ENCODE measurements at regions not wholly inside any gene's neighbourhood (a gene's known extent, or its start where the extent isn't known, plus 50 kb on each side); places are given as distances from the start of the nearest gene placed in this dataset.

- no peaks in the 10 kb centered on the region for H3K27me3 ChIP-seq (ENCODE audit: control insufficient read depth in 2 of 2, insufficient read depth in 2 of 2, low read length in 2 of 2)
- no peaks in the 10 kb centered on the region for H3K4me1 ChIP-seq (ENCODE audit: control insufficient read depth in 2 of 2, insufficient read depth in 2 of 2, low read length in 2 of 2)
- intact Hi-C loops (cut with micrococcal nuclease), result no loop called here
- ChIA-PET CTCF (no interaction called here), POLR2A (no interaction called here)
- no peak overlapping the region for H3K27ac Mint-ChIP-seq
- H3K36me3 ChIP-seq (ENCODE audit: control insufficient read depth in 2 of 3, insufficient read depth in 3 of 3, low read length in 3 of 3), result no peaks in the 10 kb centered on the region
- H3K4me1 Mint-ChIP-seq, result peaks cover 0 to 6% (median 0%) of the 10 kb centered on the region in 7 donors
- no peak overlapping the region for H3K27ac ChIP-seq (ENCODE audit: low read depth, low read length)
- H3K4me3 ChIP-seq (ENCODE audit: low read length), result no peak overlapping the region
- DNase-seq, result no peak
- peaks cover 0 to 12% (median 5%) of the 10 kb centered on the region in 11 donors for H3K9me3 Mint-ChIP-seq
- no peak overlapping the region for H3K4me3 Mint-ChIP-seq
- no peaks in the 10 kb centered on the region for H3K9me3 ChIP-seq (ENCODE audit: control insufficient read depth in 2 of 3, low read length in 3 of 3)
- H3K27me3 Mint-ChIP-seq, result peaks cover 0 to 50% (median 18%) of the 10 kb centered on the region in 5 donors
- ATAC-seq, result no peak
- H3K36me3 Mint-ChIP-seq, result peaks cover 0 to 6% (median 0%) of the 10 kb centered on the region in 5 donors
Measured at GRCh38 chr13:47159853-47160550, 263.1 kb upstream of the HTR2A start.

- H3K36me3 ChIP-seq (ENCODE audit: control insufficient read depth in 2 of 3, insufficient read depth in 3 of 3, low read length in 3 of 3), result no peaks in the 10 kb centered on the region
- peaks cover 0 to 6% (median 0%) of the 10 kb centered on the region in 5 donors for H3K36me3 Mint-ChIP-seq
- DNase-seq, result no peak
Measured at GRCh38 chr13:47158593-47158992, 261.7 kb upstream of the HTR2A start.

GRCh38 chr13:47148543-47148942 lies 251.7 kb upstream of the HTR2A start:
- ATAC-seq (no peak), DNase-seq (no peak)
- H3K4me3 ChIP-seq (ENCODE audit: low read length), result no peak overlapping the region
- ChIA-PET CTCF (interaction anchor here (0.7 kb wide), 1 partner anchor 17 kb away, joined by 3 read pairs; no protein-coding TSS in a partner anchor), POLR2A (no interaction called here)
- intact Hi-C loops (cut with micrococcal nuclease), result no loop called here
- Mint-ChIP-seq H3K4me3 (no peak overlapping the region), H3K4me1 (peaks cover 0 to 4% (median 0%) of the 10 kb centered on the region in 7 donors), H3K27me3 (peaks cover 0 to 7% (median 6%) of the 10 kb centered on the region in 5 donors), H3K36me3 (no peaks in the 10 kb centered on the region), H3K9me3 (peaks cover 0 to 4% (median 0%) of the 10 kb centered on the region in 11 donors), H3K27ac (no peak overlapping the region)
- H3K27me3 ChIP-seq (ENCODE audit: control insufficient read depth in 2 of 2, insufficient read depth in 2 of 2, low read length in 2 of 2), result no peaks in the 10 kb centered on the region
- H3K4me1 ChIP-seq (ENCODE audit: control insufficient read depth in 2 of 2, insufficient read depth in 2 of 2, low read length in 2 of 2), result no peaks in the 10 kb centered on the region
- no peak overlapping the region for H3K27ac ChIP-seq (ENCODE audit: low read depth, low read length)
- H3K36me3 ChIP-seq (ENCODE audit: control insufficient read depth in 2 of 3, insufficient read depth in 3 of 3, low read length in 3 of 3), result no peaks in the 10 kb centered on the region
- H3K9me3 ChIP-seq (ENCODE audit: control insufficient read depth in 2 of 3, low read length in 3 of 3), result no peaks in the 10 kb centered on the region

More at GRCh38 chr13:47158593-47158992, 261.7 kb upstream of the HTR2A start:
- no peaks in the 10 kb centered on the region for H3K4me1 ChIP-seq (ENCODE audit: control insufficient read depth in 2 of 2, insufficient read depth in 2 of 2, low read length in 2 of 2)
- H3K27ac ChIP-seq (ENCODE audit: low read depth, low read length), result no peak overlapping the region
- no peak overlapping the region for H3K4me3 ChIP-seq (ENCODE audit: low read length)
- no peaks in the 10 kb centered on the region for H3K27me3 ChIP-seq (ENCODE audit: control insufficient read depth in 2 of 2, insufficient read depth in 2 of 2, low read length in 2 of 2)
- ATAC-seq, result no peak
- POLR2A ChIA-PET, result no interaction called here
- Mint-ChIP-seq H3K27me3 (peaks cover 5 to 50% (median 22%) of the 10 kb centered on the region in 5 donors), H3K27ac (no peak overlapping the region), H3K9me3 (peaks cover 0 to 12% (median 5%) of the 10 kb centered on the region in 11 donors), H3K4me3 (no peak overlapping the region), H3K4me1 (peaks cover 0 to 6% (median 0%) of the 10 kb centered on the region in 7 donors)
- CTCF ChIA-PET, result no interaction called here
- H3K9me3 ChIP-seq (ENCODE audit: control insufficient read depth in 2 of 3, low read length in 3 of 3), result no peaks in the 10 kb centered on the region
- intact Hi-C loops (cut with micrococcal nuclease), result no loop called here

GRCh38 chr13:47147812-47148119 lies 250.9 kb upstream of the HTR2A start:
- Histone ChIP-seq H3K4me3 (ENCODE audit: low read length) (no peak overlapping the region), H3K36me3 (ENCODE audit: control insufficient read depth in 2 of 3, insufficient read depth in 3 of 3, low read length in 3 of 3) (no peaks in the 10 kb centered on the region), H3K27ac (ENCODE audit: low read depth, low read length) (no peak overlapping the region), H3K4me1 (ENCODE audit: control insufficient read depth in 2 of 2, insufficient read depth in 2 of 2, low read length in 2 of 2) (no peaks in the 10 kb centered on the region), H3K27me3 (ENCODE audit: control insufficient read depth in 2 of 2, insufficient read depth in 2 of 2, low read length in 2 of 2) (no peaks in the 10 kb centered on the region), H3K9me3 (ENCODE audit: control insufficient read depth in 2 of 3, low read length in 3 of 3) (no peaks in the 10 kb centered on the region)
- Mint-ChIP-seq H3K27me3 (peaks cover 0 to 7% (median 6%) of the 10 kb centered on the region in 5 donors), H3K4me3 (no peak overlapping the region), H3K36me3 (no peaks in the 10 kb centered on the region), H3K4me1 (peaks cover 0 to 4% (median 0%) of the 10 kb centered on the region in 7 donors), H3K27ac (no peak overlapping the region), H3K9me3 (peaks cover 0 to 4% (median 0%) of the 10 kb centered on the region in 11 donors)
- DNase-seq, result no peak
- POLR2A ChIA-PET, result no interaction called here
- CTCF ChIA-PET, result no interaction called here
- intact Hi-C loops (cut with micrococcal nuclease), result no loop called here
- ATAC-seq, result no peak

- H3K4me1 Mint-ChIP-seq, result peaks cover 0 to 4% (median 0%) of the 10 kb centered on the region in 7 donors
- H3K9me3 Mint-ChIP-seq, result peaks cover 0 to 3% (median 0%) of the 10 kb centered on the region in 11 donors
- no peak overlapping the region for H3K4me3 Mint-ChIP-seq
- Histone ChIP-seq H3K4me3 (ENCODE audit: low read length) (no peak overlapping the region), H3K27me3 (ENCODE audit: control insufficient read depth in 2 of 2, insufficient read depth in 2 of 2, low read length in 2 of 2) (no peaks in the 10 kb centered on the region), H3K27ac (ENCODE audit: low read depth, low read length) (no peak overlapping the region), H3K4me1 (ENCODE audit: control insufficient read depth in 2 of 2, insufficient read depth in 2 of 2, low read length in 2 of 2) (no peaks in the 10 kb centered on the region), H3K9me3 (ENCODE audit: control insufficient read depth in 2 of 3, low read length in 3 of 3) (no peaks in the 10 kb centered on the region), H3K36me3 (ENCODE audit: control insufficient read depth in 2 of 3, insufficient read depth in 3 of 3, low read length in 3 of 3) (no peaks in the 10 kb centered on the region)
- POLR2A ChIA-PET, result no interaction called here
- intact Hi-C loops (cut with micrococcal nuclease), result no loop called here
- DNase-seq (no peak), ATAC-seq (no peak)
- peaks cover 0 to 5% (median 3%) of the 10 kb centered on the region in 5 donors for H3K27me3 Mint-ChIP-seq
- CTCF ChIA-PET, result no interaction called here
- no peak overlapping the region for H3K27ac Mint-ChIP-seq
- no peaks in the 10 kb centered on the region for H3K36me3 Mint-ChIP-seq
Measured at GRCh38 chr13:47146991-47147811, 250.3 kb upstream of the HTR2A start.

GRCh38 chr13:47146136-47146535 lies 249.3 kb upstream of the HTR2A start:
- peaks cover 0 to 4% (median 0%) of the 10 kb centered on the region in 5 donors for H3K27me3 Mint-ChIP-seq
- no peak for DNase-seq
- no peaks in the 10 kb centered on the region for H3K36me3 Mint-ChIP-seq
- H3K36me3 ChIP-seq (ENCODE audit: control insufficient read depth in 2 of 3, insufficient read depth in 3 of 3, low read length in 3 of 3), result no peaks in the 10 kb centered on the region
- ChIA-PET CTCF (no interaction called here), POLR2A (interaction anchor here (0.5 kb wide), 1 partner anchor 9 kb away, joined by 3 read pairs; no protein-coding TSS in a partner anchor)
- no peak overlapping the region for H3K27ac Mint-ChIP-seq
- no peak overlapping the region for H3K4me3 Mint-ChIP-seq
- ATAC-seq, result no peak
- H3K27ac ChIP-seq (ENCODE audit: low read depth, low read length), result no peak overlapping the region
- peaks cover 0 to 4% (median 0%) of the 10 kb centered on the region in 7 donors for H3K4me1 Mint-ChIP-seq
- no peaks in the 10 kb centered on the region for H3K9me3 ChIP-seq (ENCODE audit: control insufficient read depth in 2 of 3, low read length in 3 of 3)
- H3K4me1 ChIP-seq (ENCODE audit: control insufficient read depth in 2 of 2, insufficient read depth in 2 of 2, low read length in 2 of 2), result no peaks in the 10 kb centered on the region
- no peaks in the 10 kb centered on the region for H3K9me3 Mint-ChIP-seq
- H3K27me3 ChIP-seq (ENCODE audit: control insufficient read depth in 2 of 2, insufficient read depth in 2 of 2, low read length in 2 of 2), result no peaks in the 10 kb centered on the region
- H3K4me3 ChIP-seq (ENCODE audit: low read length), result no peak overlapping the region
- intact Hi-C loops (cut with micrococcal nuclease), result no loop called here

Measured in naive thymus-derived CD4-positive, alpha-beta T cell (primary cell).